ENCODE measurements at regions not wholly inside any gene's neighbourhood (a gene's known extent, or its start where the extent isn't known, plus 50 kb on each side); places are given as distances from the start of the nearest gene placed in this dataset.

GRCh38 chr11:122395282-122395681 lies 260.2 kb upstream of the UBASH3B start:
- Histone ChIP-seq H3K9me3 (no peaks in the 10 kb centered on the region), H3K4me1 (no peaks in the 10 kb centered on the region), H3K27me3 (no peaks in the 10 kb centered on the region), H3K36me3 (no peaks in the 10 kb centered on the region), H3K4me3 (ENCODE audit: low read depth, low read length) (no peak overlapping the region)
- DNase-seq: no peak
- TF ChIP-seq CTCF (IDR thresholded peaks at IDR 0.05; ENCODE audit: low read depth, low read length): no peak

- no peaks in the 10 kb centered on the region for H3K9me3 ChIP-seq
- DNase-seq: no peak
- TF ChIP-seq CTCF (IDR thresholded peaks at IDR 0.05; ENCODE audit: low read depth, low read length): no peak
- H3K4me3 ChIP-seq (ENCODE audit: low read depth, low read length): no peak overlapping the region
- H3K4me1 ChIP-seq: no peaks in the 10 kb centered on the region
- no peaks in the 10 kb centered on the region for H3K27me3 ChIP-seq
- H3K36me3 ChIP-seq: no peaks in the 10 kb centered on the region
Measured at GRCh38 chr11:122394313-122394712, 261.2 kb upstream of the UBASH3B start.

GRCh38 chr11:122393209-122393860 lies 262.2 kb upstream of the UBASH3B start:
- no peak for TF ChIP-seq CTCF (IDR thresholded peaks at IDR 0.05; ENCODE audit: low read depth, low read length)
- no peaks in the 10 kb centered on the region for H3K4me1 ChIP-seq
- no peaks in the 10 kb centered on the region for H3K36me3 ChIP-seq
- H3K9me3 ChIP-seq: no peaks in the 10 kb centered on the region
- no peak for DNase-seq
- no peaks in the 10 kb centered on the region for H3K27me3 ChIP-seq
- no peak overlapping the region for H3K4me3 ChIP-seq (ENCODE audit: low read depth, low read length)

- no peaks in the 10 kb centered on the region for H3K9me3 ChIP-seq
- no peaks in the 10 kb centered on the region for H3K36me3 ChIP-seq
- no peaks in the 10 kb centered on the region for H3K27me3 ChIP-seq
- H3K4me1 ChIP-seq: no peaks in the 10 kb centered on the region
- no peak for TF ChIP-seq CTCF (IDR thresholded peaks at IDR 0.05; ENCODE audit: low read depth, low read length)
- no peak overlapping the region for H3K4me3 ChIP-seq (ENCODE audit: low read depth, low read length)
- no peak for DNase-seq
Measured at GRCh38 chr11:122392508-122392907, 263.0 kb upstream of the UBASH3B start.

- no peak for TF ChIP-seq CTCF (IDR thresholded peaks at IDR 0.05; ENCODE audit: low read depth, low read length)
- H3K9me3 ChIP-seq: no peaks in the 10 kb centered on the region
- H3K4me3 ChIP-seq (ENCODE audit: low read depth, low read length): no peak overlapping the region
- no peaks in the 10 kb centered on the region for H3K4me1 ChIP-seq
- no peaks in the 10 kb centered on the region for H3K27me3 ChIP-seq
- DNase-seq: no peak
- no peaks in the 10 kb centered on the region for H3K36me3 ChIP-seq
Measured at GRCh38 chr11:122391049-122391448, 264.5 kb upstream of the UBASH3B start.

GRCh38 chr11:122383186-122383585 lies 267.2 kb upstream of the BLID start:
- Histone ChIP-seq H3K4me3 (ENCODE audit: low read depth, low read length) (no peak overlapping the region), H3K4me1 (no peaks in the 10 kb centered on the region), H3K9me3 (no peaks in the 10 kb centered on the region), H3K27me3 (no peaks in the 10 kb centered on the region), H3K36me3 (no peaks in the 10 kb centered on the region)
- no peak for DNase-seq
- no peak for TF ChIP-seq CTCF (IDR thresholded peaks at IDR 0.05; ENCODE audit: low read depth, low read length)
